ENCODE measurements at regions not wholly inside any gene's neighbourhood (a gene's known extent, or its start where the extent isn't known, plus 50 kb on each side); places are given as distances from the start of the nearest gene placed in this dataset.
"Not testable (repeated sequence)": the region's sequence is repeated elsewhere in the genome, so short reads cannot be mapped to it uniquely, and the experiment has no call there.

DNA sequence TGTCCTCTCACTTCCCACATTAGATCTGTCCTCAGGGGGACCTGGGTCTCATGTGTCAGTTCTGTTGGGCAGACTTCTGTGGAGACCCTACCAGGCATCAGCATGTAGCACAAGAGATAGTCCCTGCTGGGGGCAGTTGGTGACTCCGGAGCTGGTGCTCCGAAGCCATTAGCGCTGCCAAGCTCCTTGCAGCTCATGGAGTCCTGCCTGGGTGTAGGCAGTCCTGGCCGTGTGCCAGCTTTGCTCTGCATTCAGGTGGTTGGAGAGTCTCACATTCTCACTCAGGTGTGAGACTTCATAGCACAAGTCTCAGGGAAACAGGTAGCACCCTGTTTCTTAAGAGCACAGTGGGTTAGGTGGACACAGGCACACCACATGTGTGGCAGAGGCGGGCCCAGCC, 202.3 kb downstream of the LIPI start:
- DNase-seq (ENCODE audit: low read depth, low spot score) = not testable (repeated sequence)

DNA sequence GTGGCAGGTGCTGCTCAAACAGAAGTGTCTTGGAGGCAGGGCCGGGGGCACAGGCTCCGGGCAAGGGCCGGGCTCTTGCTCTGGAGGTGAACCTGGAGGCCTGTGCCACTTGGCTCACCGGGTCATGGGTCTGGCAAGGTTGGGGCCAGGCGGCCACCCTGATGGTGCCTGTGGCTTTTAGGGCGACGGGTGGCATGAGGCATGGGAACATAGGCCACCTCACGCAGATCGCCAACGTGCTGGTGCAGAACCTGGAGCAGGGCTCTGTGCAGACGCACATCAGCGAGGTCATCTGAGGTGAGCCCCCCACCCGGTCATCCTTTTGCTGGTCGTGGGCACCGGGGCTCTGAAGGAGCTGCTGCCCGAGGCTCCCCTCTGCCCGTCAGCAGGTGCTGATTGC, 202.7 kb downstream of the LIPI start:
- not testable (repeated sequence) for DNase-seq (ENCODE audit: low read depth, low spot score)

DNA sequence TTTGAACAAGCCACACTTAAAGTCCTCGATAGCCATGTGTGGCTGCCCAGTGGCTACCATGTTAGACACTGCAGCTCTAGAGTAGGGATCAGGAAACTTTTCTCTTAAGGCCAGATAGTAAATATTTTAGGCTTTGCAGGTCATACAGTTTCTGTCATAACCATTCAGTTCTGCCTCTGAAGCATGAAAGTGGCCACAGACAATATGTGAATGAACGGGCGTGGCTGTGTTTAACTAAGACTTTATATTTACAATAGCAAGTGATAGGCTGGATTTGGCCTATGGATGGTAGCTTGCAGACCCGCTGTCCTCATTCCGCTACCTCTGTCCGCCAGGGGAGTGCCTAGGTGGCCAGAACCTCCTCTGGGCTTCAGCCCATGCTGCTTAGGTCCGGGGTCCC, 204.6 kb downstream of the LIPI start:
- not testable (repeated sequence) for DNase-seq (ENCODE audit: low read depth, low spot score)

DNA sequence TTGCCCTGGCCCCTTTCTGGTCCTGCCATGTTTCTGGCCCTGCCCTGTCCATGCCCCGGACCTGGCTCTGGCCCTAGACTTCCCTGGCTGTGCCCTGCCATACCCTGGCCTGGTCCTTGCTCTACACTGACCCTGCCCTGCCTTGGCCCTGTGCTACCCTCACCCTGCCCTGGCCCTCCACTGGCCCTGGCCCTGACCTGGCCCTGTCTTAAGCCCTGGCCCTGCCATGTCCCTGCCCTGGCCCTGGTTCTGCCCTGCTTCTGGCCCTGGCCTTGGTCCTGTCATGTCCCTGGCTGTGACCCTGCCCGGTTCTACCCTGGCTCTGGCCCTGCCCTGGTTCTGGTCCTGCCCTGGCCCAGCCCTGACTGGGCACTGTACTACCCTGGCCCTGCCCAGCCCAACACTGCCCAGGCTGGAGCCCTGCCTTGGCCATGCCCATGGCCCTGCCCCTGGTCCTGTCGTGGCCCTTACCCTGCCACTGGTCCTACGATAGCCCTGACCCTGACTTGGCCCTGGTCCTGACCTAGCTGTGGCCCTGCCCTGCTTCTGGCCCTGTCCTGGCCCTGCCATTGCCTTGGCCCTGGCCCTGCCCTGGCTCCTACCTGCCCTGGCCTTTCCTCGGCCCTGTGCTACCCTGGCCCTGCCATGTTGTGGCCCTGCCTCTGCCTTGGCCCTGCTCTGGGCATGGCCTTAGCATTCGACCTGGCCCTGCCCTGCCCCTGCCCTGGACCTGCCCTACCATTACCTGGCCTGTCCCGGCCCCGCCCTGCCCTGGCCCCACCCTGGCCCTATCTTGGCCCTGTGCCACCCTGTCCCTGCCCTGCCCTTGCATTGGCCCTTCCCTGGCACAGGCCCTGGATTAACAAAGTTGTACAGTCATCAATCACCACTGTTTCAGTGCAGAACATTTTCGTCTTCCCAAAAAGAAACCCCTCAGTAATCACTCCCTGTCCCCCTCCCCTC, 223.5 kb downstream of the LIPI start:
- DNase-seq (ENCODE audit: low read depth, low spot score) = not testable (repeated sequence)

DNA sequence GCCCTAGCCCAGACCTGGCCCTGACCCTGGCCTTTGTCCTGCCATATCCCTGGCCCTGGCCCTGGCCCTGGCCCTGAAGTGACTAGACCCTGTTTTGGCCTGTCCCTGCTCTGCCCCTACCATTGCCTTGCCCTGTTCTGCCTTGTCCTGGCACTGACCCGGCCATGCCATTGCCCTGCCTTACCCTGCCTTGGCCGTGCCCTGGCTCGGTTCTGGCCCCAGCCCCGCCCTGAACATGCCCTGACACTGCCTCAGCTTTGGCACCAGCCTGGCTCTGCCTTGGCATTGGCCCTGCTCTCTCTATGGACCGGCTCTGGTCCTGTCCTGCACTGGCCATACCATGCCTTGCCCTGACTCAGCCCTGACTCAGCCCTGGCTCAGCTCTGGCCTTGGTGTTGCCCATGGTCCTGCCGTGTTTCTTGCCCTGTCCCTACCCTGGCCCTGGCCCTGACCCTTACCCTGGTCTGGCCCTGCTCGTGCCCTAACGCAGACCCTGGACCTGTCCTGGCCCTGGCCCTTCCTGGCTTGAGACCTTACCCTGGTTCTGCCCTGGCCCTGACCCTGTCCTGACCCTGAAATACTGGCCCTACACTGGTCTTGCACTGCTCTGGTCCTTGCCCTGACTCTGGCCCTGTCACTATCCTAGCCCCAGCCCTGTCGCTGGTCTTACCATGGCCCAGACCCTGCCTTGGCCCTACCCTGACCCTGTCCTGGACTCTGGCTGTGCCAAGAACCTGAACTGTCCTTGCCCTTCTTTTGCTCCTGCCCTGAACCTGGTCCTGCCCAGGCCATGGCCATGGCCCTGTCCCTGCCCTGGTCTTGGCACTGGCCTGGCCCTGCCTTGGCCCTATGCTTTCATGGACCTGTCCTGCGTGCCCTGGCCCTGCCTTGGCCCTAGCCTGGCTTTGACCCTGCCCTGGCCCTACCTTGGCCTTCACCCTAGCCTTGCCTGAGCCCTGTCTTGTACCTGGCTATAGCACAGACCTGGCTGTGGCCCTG, 224.6 kb downstream of the LIPI start:
- DNase-seq (ENCODE audit: low read depth, low spot score) = not testable (repeated sequence)

DNA sequence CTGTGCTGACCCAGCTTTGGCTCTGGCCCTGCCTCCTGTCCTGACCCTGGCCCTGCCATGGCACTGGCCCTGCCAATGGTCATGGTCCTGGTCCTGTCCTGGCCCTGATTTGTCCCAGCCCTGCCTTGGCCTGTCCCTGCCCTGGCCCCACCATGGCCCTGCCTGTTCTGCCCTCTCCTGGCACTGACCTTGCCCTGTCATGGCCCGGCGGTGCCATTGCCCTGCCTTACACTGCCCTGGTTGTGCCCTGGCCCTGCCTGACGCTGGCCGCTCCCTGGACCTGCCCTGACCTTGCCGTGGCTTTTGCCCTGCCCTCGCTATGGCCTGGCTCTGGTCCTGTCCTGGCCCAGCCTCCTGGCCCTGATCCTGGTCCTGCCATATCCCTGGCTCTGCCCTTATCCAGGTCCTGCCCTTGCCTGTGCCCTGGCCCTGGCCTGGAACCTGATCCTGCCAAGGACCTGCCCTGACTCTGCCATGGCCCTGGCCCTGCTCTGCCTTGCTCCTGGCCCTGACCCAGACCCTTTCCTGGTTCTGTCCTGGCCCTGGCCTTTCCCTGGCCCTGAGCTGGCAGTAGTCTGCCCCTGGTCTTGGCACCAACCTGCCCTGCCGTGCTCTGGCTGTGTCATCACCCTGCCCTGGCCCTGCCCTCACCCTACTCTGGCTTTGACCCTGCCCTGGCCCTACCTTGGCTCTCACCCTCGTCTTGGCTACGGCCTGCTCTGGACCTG, 225.5 kb downstream of the LIPI start:
- DNase-seq (ENCODE audit: low read depth, low spot score) = not testable (repeated sequence)

DNA sequence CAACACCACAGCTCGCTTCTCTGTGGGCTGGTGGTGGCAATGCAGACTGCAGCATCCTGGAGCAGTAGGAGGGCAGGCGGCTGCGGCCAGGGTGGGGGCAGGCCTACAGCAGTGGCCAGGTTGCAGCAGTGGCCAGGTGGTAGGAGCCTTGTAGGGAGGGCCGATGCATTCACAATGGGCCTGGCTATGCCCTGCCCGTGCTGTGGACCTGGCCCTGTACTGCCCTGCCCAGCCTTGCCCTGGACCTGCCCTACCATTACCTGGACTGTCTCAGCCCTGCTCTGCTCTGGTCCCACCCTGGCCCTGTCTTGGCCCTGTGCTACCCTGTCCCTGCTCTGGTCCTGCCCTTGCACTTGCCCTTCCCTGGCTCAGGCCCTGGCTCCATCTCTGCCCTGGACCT, 226.0 kb downstream of the LIPI start:
- not testable (repeated sequence) for DNase-seq (ENCODE audit: low read depth, low spot score)

DNA sequence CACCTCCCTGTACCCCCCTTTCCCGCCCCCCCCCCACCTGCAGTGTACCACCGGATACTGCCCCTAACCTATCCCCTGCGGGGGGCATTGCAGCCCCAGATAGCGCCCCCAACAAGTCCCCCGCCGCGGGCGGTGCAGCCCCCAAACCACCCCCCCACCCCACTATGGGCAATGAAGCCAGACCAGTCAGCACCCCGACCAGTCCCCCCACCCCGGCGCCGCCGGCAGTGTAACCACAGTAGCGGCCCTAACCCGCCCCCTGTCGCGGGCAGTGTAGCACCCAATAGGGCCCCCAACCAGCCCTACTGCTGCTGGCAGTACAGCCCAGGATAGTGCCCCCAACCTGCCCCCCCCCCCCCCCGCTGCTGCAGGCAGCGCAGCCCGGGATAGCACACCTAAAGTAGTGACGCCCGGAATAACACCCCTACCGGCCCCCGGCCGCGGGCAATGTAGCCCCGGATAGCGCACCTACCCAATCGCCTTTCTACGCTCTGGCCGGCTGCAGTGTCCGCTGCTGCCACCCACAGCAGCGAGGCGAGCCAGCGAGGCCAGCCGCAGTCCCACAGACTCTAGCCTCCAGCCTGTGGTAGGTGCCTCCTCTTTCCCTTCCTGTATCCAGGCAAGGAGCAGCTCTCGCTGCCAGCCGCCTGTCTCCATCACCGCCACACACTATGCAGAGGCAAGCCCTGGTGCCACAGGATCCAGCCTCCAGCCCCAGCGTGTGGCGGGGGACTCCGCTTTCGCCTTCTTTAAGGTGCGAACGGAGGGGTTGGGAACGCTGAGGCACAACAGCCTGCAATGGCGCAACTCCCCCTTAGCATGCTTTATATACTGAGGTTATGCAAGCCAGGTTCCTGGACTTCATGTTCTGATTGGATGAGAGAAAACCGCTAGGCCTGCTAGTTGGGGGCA, 229.3 kb downstream of the LIPI start:
- not testable (repeated sequence) for DNase-seq (ENCODE audit: low read depth, low spot score)

DNA sequence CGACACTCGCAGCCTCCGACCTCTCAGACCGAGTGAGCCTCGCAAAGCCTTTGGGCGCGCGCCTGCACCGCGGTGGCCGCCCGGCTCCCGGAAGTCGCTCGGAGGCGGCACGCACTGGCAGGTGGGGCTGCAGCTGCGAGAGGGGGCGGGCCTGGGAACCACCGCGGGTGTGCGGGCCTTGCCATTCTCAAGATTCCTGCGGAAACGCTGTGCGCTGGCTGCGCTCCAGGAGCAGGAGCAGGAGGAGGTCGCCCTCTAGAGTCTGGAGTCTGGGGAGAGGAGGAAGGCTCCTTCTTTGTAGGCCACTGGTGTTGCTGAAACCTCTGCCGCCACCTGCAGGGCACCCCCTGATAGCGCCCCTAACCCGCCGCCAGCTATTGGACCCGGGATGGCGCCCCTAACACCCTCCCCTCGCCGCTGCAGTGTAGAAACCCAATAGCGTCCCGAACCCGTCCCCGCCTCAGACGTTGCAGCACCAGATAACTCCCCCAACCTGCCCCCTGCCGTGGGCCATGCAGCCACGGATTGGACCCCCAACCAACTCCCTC, 230.6 kb downstream of the LIPI start:
- DNase-seq (ENCODE audit: low read depth, low spot score) = not testable (repeated sequence)

DNA sequence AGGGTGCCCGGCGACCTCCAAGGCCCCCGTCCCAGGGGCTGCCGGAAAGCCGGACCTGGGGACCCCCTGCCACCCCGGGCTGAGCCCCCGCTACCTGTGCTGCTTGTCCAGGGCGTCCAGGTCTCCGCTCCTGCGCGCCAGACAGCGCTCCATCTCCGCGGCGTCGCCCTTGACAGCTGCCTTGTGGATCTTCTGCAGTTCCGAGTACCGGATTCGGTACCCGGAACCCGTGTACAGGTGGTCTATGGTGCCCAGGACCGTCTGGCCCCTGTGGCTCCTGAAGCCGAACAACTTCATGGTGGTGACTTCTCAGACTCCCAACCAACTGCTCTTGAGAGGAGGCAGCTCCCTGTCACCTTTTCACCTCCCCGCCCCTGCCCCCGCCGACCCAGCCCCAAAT, 231.1 kb downstream of the LIPI start:
- DNase-seq (ENCODE audit: low read depth, low spot score) = not testable (repeated sequence)

DNA sequence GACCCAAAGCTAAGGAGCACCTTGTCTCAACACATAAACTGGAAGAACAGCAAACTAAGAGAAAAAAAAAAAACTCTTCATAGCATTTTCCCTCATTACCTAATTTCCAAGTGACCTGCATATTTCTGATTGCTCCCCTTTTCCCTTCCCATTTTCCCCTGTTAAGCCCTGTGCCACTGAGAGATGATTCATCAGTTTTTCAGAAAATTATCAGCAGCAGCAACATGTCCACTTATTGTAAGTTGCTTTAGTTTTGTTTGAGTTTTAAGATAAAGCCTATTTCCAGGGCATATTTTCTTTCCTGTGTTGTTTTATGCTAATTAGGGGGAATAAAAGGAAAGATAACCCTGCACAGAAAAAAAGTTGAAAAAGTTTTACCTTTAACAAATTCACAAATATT, 236.2 kb downstream of the LIPI start:
- not testable (repeated sequence) for DNase-seq (ENCODE audit: low read depth, low spot score)

DNA sequence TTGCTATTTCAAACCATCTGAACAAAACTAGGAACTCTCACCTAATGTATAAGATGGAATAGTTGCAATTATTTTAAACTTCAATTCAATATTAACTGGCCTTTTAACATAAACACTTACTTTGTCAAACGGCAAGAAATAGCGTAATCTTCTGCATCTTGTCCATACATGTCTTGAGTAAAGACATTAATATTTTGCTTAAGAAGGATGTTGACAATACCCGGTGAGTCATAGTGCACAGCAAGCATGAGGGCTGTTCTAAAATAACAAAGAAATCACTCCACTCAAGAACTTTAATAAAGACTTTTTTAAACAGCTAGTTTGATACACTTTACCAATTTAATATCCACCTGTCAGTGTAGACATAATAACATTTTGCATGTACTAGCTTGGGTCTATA, 240.9 kb downstream of the LIPI start:
- DNase-seq (ENCODE audit: low read depth, low spot score) = not testable (repeated sequence)

DNA sequence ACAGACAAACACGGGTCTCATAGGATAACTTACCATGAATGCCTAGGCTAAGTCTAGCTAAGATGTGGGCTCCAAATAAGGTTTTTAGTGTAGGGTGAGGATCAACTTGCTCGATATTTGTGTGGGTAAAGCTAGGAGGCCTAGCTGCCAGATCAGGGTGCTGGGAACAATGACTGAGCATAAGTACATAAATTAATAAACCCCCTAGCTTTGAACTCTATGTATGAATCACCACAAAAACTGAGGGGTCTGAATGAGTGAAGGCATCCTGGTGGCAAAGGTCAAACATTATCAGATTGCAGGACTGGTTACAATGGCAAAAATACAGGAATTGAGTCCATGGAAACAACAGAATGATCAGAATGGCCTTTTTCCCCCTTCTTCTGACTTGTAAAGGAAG, 241.8 kb downstream of the LIPI start:
- not testable (repeated sequence) for DNase-seq (ENCODE audit: low read depth, low spot score)

DNA sequence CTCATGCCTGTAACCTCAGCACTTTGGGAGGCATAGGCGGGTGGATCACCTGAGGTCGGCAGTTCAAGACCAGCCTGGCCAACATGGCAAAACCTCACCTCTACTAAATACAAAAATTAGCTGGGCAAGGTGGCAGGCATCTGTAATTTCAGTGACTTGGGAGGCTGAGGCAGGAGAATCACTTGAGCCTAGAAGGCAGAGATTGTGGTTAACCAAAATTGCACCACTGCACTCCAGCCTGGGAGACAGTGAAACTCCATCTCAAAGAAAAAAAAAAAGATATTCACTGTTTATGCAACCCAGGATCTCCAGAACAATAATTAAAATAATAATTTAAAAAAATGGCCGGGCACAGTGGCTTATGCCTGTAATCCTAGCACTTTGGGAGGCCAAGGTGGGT, 247.5 kb downstream of the LIPI start:
- DNase-seq (ENCODE audit: low read depth, low spot score) = not testable (repeated sequence)

DNA sequence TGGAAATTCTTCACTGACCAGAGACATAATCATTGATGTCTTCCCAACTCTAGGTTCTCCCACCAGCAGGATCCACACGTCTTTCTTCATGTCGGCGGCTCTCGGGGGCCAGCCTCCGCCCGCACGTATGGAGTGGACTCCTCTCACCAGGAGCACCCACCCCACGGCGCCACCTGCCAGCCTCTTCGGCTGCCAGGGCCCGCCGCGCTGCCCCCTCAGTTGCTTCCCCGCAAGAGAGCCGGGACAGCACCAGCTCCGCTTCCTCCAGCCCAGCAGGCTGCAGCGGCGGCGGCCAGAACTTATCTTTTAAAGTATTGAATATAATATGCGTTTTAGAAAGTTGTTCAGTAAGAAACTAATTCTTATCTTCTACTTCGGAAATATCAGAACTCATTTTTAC, 273.5 kb downstream of the LIPI start:
- no peak for DNase-seq (ENCODE audit: low read depth, low spot score)

DNA sequence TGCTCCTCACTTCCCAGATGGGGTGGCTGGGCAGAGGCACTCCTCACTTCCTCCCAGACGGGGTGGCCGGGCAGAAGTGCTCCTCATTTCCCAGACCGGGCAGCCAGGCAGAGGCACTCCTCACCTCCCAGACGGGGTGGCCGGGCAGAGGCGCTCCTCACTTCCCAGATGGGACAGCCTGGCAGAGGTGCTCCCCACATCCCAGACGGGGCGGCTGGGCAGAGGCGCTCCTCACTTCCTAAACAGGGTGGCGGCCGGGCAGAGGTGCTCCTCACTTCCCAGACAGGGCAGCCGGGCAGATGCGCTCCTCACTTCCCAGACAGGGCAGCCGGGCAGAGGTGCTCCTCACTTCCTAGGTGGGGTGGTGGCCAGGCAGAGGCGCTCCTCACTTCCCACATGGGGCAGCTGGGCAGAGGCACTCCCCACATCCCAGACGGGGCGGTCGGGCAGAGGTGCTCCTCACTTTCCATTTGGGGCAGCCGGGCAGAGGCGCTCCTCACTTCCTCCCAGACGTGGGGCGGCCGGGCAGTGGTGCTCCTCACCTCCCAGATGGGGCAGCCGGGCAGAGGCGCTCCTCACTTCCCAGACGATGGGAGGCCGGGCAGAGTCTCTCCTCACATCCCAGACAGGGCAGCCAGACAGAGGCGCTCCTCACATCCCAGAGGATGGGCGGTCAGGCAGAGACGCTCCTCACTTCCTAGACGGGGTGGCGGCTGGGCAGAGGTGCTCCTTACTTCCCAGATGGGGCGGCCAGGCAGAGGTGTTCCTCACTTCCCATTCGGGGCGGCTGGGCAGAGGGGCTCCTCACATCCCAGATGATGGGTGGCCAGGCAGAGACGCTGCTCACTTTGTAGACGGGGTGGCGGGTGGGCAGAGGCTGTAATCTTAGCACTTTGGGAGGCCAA, 274.5 kb downstream of the LIPI start:
- DNase-seq (ENCODE audit: low read depth, low spot score) = not testable (repeated sequence)

DNA sequence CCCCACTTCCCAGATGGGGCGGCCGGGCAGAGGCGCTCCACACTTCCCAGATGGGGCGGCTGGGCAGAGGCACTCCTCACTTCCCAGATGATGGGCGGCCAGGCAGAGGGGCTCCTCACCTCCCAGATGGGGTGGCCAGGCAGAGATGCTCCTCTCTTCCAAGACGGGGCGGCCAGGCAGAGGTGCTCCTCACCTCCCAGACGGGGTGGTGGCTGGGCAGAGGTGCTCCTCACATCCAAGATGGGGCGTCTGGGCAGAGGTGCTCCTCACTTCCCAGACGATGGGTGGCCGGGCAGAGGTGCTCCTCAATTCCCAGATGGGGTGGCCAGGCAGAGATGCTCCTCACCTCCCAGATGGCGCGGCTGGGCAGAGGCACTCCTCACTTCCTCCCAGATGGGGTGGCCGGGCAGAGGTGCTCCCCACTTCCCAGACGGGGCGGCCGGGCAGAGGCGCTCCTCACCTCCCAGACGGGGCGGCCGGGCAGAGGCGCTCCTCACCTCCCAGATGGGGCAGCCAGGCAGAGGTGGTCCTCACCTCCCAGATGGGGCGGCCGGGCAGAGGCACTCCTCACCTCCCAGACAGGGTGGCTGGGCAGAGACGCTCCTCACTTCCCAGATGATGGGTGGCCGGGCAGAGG, 275.2 kb downstream of the LIPI start:
- DNase-seq (ENCODE audit: low read depth, low spot score) = not testable (repeated sequence)

DNA sequence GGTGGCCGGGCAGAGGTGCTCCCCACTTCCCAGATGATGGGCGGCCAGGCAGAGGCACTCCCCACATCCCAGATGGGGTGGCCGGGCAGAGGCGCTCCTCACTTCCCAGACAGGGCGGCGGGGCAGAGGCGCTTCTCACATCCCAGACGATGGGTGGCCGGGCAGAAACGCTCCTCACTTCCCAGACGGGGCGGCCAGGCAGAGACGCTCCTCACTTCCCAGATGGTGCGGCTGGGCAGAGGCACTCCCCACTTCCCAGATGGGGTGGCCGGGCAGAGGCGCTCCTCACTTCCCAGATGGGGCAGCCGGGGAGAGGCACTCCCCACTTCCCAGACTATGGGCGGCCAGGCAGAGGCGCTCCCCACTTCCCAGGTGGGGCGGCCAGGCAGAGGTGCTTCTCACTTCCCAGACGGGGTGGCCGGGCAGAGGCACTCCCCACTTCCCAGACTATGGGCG, 275.8 kb downstream of the LIPI start:
- DNase-seq (ENCODE audit: low read depth, low spot score) = not testable (repeated sequence)

Measured in activated naive CD8-positive, alpha-beta T cell treated with anti-CD3 and anti-CD28 coated beads, Interleukin-2, amount 50 U/mL, for 16 hours (primary cell).